HG03103 (cell line): ENCODE measurements at regions not wholly inside any gene's neighbourhood (a gene's known extent, or its start where the extent isn't known, plus 50 kb on each side); places are given as distances from the start of the nearest gene placed in this dataset.

Experiments used
- ATAC-seq: cut with Tn5 transposase; IDR thresholded peaks from one replicate; pipeline ENCODE4 v1.9.1; 2021; ENCODE audit warnings: low read depth; ENCODE audit not compliant: unreplicated experiment

GRCh38 chr5:152956943-152957613 lies 533.4 kb upstream of the GRIA1 start:
- no peak for ATAC-seq

- no peak for ATAC-seq
Measured at GRCh38 chr5:152978141-152978835, 512.2 kb upstream of the GRIA1 start.

- no peak for ATAC-seq
Measured at GRCh38 chr5:152987131-152987530, 503.3 kb upstream of the GRIA1 start.

- no peak for ATAC-seq
Measured at GRCh38 chr5:152990217-152990616, 500.3 kb upstream of the GRIA1 start.

- ATAC-seq, result no peak
Measured at GRCh38 chr5:152990649-152991048, 499.8 kb upstream of the GRIA1 start.

GRCh38 chr5:152994033-152994680 lies 496.3 kb upstream of the GRIA1 start:
- no peak for ATAC-seq

- ATAC-seq, result no peak
Measured at GRCh38 chr5:152995214-152995725, 495.2 kb upstream of the GRIA1 start.

GRCh38 chr5:153005711-153006110 lies 484.8 kb upstream of the GRIA1 start:
- ATAC-seq, result no peak

- ATAC-seq, result no peak
Measured at GRCh38 chr5:153006681-153007080, 483.8 kb upstream of the GRIA1 start.

- no peak for ATAC-seq
Measured at GRCh38 chr5:153014194-153014593, 476.3 kb upstream of the GRIA1 start.

- ATAC-seq, result no peak
Measured at GRCh38 chr5:153018121-153018520, 472.3 kb upstream of the GRIA1 start.

GRCh38 chr5:153030755-153031725 lies 459.4 kb upstream of the GRIA1 start:
- no peak for ATAC-seq

- no peak for ATAC-seq
Measured at GRCh38 chr5:153039501-153039900, 451.0 kb upstream of the GRIA1 start.

GRCh38 chr5:153043886-153044285 lies 446.6 kb upstream of the GRIA1 start:
- no peak for ATAC-seq

- no peak for ATAC-seq
Measured at GRCh38 chr5:153050496-153051179, 439.8 kb upstream of the GRIA1 start.

GRCh38 chr5:153066281-153066680 lies 424.2 kb upstream of the GRIA1 start:
- ATAC-seq, result no peak

- no peak for ATAC-seq
Measured at GRCh38 chr5:153067869-153068268, 422.6 kb upstream of the GRIA1 start.

GRCh38 chr5:153079396-153079795 lies 411.1 kb upstream of the GRIA1 start:
- ATAC-seq, result no peak

GRCh38 chr5:153080940-153081339 lies 409.5 kb upstream of the GRIA1 start:
- no peak for ATAC-seq

- ATAC-seq, result no peak
Measured at GRCh38 chr5:153081385-153081784, 409.1 kb upstream of the GRIA1 start.
